Stimulated activated CD4-positive, alpha-beta T cell treated with anti-CD3 and anti-CD28 coated beads, Interleukin-15, amount 100 ng/mL, for 48 hours (primary cell): ENCODE measurements at regions not wholly inside any gene's neighbourhood (a gene's known extent, or its start where the extent isn't known, plus 50 kb on each side); places are given as distances from the start of the nearest gene placed in this dataset.

ENCODE experiments used
- DNase-seq, 2 donors: peaks; one replicate each; pipeline ENCODE4 v3.0.0-alpha.2; 2020; ENCODE audit warnings: low read depth in 2 of 2

DNA sequence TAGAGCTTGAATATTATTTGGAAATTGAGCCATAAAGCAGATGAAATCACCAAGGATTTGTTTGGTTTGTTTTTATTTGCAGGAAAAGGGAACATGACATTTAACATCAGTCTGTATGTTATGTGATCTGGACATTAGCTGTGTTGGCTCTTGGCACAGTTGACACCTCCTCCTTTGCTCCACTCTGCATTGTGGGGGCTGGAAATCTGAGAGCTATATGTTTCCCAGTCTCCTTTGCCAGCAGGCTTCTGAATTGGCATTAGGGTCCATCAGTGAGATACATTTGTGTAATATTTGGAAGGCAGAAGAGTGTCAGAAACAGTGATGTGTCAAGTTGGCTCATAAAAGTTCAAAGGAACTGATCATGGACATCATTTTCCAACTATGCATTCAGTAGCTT is 322.1 kb upstream of the ATP2B1 start:
- DNase-seq, result no peak

GRCh38 chr12:90029317-90029716 is 320.7 kb upstream of the ATP2B1 start:
- DNase-seq, result no peak

DNA sequence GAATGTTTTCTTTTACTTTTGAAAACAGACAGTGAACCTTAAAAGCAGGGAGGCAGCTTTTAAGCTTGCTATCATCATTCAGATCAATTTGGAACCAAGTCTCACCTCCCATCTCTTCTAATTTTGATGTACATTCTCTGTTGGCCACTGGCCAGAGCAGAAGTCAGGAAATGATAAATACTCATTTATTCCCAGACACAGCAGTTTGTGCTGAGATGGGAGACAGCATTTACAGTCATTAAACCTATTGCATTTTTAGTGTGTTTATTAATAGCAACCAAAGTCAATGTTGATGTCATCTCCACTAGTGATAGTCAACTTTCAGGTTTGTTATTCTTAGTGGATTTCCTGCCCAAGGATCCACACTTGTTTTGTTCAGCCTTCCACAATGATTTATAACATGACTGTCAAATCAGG is 320.0 kb upstream of the ATP2B1 start:
- no peak for DNase-seq

GRCh38 chr12:90027889-90028634 is 319.4 kb upstream of the ATP2B1 start:
- DNase-seq, result no peak

DNA sequence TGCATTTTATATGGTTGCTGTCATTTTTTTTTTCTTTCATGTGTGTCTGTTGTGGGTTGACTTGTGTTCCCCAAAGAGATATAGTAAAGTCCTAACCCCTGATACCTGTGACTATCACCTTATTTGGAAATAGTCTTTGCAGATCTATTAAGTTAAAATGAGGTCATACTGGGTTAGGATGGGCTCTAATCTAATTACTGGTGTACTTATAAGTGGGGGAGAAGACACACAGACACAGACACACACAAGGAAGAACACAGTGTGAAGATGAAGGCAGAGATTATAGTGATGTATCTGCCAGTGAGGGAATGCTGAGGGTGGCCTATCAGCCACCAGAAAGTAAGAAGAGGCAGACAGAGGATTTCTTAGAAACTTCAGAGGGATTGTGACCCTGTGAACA is 318.4 kb upstream of the ATP2B1 start:
- no peak for DNase-seq

DNA sequence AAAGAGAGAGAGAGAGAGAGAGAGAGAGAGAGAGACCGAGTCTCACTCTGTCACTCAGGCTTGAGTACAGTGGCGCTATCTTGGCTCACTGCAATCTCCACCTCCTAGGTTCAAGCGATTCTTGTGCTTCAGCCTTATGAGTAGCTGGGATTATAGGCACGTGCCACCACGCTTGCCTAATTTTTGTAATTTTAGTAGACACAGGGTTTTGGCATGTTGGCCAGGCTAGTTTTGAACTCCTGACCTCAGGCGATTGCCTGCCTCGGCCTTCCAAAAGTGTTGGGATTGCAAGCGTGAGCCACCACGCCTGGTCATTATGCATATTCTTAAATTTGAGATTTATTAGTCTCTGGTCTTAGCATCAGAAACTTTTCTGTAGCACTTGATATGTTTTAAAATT is 317.9 kb upstream of the ATP2B1 start:
- DNase-seq, result no peak

- DNase-seq, result no peak
Measured at GRCh38 chr12:90024262-90024661, 315.6 kb upstream of the ATP2B1 start.

- DNase-seq, result no peak
Measured at GRCh38 chr12:90023207-90023900, 314.7 kb upstream of the ATP2B1 start.

DNA sequence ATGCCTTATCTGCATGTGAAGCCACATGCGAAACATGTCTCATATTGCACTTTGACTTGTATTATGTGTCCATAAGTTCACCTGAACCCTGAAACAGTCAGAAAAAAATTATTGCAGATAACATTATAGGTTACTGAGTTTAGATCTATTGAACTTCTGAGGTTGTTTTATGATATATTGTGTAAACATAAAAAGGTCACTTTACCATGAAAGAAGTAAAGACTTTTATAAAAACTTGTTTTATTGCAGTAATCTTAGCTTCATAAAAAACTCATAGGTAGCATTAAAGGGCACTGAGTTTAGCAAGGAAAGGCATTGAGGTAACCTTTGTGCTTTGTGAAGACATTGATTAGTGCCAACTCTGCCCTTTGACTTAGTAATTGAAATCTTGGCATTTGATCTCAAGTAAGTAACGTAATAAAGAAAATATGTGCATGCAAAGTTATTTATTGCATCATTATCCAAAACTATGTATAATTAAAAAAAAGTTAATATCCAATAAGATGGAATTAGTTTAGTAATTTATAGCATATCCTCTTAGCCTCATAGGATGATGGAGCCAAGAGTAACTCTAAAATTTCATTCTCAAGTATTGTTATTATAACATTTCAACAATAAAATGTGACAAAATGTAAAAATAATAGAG is 313.3 kb upstream of the ATP2B1 start:
- no peak for DNase-seq

DNA sequence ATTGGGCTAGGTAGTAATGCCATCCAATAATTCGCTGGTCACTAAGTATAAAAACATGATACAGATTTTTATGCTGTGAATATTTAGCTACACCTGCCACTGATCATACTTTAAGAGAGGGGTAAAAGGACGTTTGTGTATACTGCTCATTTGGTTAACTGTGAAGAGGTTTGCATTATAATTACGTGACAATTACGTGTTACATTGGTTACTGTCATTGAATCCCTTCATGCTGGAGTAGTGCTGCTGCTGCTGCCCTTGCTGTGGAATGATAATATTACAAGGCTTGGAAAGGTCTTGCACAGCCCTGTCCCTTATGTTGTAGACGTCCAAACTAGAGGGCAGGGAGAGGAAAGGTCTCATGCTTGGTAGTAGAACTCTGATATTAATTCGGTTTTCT is 312.2 kb upstream of the ATP2B1 start:
- no peak for DNase-seq

GRCh38 chr12:90020436-90020835 is 311.8 kb upstream of the ATP2B1 start:
- no peak for DNase-seq

DNA sequence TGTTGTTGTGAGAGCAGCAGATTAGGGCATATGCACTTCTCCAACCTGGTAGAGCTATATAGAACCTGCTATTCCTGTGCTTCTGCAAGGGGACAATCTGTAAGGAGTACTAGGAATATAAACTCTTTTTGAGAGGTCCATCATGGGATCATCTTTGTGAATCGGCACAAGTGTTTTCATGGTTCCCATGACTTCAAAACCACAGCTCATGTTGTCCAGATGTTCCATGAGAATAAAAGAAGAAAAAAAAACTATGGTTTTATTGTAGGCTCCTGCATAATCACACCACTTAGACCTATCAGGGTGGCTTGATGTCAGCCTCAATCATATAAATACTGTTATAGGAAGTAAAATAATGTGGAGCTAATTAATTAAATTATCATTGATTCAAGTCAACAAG is 311.4 kb upstream of the ATP2B1 start:
- no peak for DNase-seq

DNA sequence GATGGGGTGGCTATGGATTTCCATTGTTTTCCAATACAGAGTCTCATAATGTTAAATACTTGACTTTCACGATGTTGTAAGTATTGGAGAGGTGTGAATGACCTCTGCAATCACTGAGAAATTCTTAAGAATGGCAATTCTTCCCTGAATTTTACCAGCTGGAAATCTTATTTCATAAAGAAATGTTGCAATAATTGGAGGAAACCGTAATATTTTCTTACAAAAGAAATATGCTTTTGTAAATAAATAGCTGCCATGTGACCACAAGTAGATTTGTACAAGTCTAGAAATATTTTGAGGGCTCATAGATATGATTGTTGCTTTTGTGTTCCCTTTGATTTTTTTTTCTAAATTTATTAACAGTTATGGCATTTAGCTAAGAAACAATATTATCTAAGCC is 308.7 kb upstream of the ATP2B1 start:
- DNase-seq, result no peak

DNA sequence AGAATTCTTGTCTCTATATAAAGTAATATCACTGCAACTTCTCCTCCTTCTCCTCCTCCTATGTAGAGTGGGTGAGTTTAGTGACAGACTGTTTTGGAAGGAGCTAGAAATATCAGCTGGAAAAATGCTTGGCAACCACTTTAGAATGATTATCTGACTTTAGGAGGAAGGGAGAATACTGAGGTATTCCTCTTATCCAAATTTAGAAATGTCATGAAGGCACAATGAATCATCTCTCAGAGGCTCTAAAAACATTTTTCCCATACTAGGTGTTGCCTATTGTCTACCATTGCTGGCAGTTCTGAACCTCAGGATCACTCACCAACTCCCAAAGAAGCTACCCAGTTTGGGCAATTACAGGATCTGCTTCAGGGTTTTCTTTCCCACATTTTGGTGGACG is 306.6 kb upstream of the ATP2B1 start:
- DNase-seq, result no peak

GRCh38 chr12:90013409-90013808 is 304.8 kb upstream of the ATP2B1 start:
- DNase-seq, result no peak

GRCh38 chr12:90010089-90010488 is 301.5 kb upstream of the ATP2B1 start:
- no peak for DNase-seq

DNA sequence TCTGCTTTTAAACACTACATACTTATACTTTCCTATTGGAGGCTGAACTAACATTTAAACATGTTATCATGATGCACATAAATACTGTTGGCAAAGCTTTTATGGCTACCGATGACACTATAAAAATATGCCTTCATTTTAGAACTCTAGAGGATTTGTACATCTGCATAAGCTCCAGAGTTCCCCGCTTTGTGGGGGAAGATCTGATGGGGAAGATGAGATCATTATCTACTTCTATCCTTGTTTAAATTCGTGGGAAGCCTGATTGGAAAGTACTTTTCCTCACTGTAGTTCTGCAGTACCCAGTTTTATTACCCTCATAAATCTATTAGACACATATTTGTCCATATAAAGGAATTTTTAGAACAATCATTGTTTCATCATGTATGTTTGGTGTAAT is 299.6 kb upstream of the ATP2B1 start:
- DNase-seq, result no peak

GRCh38 chr12:90004319-90005074 is 295.9 kb upstream of the ATP2B1 start:
- no peak for DNase-seq

- no peak for DNase-seq
Measured at GRCh38 chr12:90003688-90004087, 295.1 kb upstream of the ATP2B1 start.

- no peak for DNase-seq
Measured at GRCh38 chr12:90000721-90001120, 292.1 kb upstream of the ATP2B1 start.

DNA sequence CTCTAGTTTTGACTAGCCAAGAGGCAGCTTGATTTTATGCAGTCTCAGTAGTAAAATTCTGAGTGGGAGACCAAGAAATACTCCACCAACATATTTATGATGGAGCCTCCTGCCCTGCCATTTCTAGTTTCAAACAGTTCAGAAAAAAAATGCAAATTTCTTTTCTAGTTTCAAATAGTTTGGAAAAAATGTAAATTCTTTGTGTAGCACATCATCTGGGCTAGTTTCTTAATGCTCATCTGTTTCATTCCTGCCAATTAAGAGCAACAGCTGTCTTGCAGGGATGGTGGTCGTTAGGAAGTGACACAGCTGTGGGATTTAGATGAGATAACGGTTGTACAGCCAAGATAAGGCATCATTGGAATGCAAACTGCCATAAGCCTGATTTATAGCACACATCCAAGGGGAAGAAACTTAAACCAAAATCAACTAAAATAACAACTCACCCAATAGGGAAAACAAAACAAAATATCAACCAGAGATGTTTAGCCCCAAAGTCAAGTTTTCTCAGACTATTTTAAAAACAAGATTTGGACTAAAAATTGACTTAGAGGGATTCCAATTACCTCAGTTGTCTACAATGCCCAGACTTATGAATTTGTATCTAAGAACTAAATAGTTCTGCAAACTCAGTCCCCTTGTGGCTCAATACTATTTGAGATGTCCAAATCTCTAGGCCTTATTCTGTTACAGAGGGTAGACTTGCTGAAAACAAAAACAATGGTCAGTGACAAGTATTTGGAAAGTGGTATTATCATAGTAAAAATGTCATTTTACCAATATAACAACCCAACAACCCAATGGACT is 291.3 kb upstream of the ATP2B1 start:
- DNase-seq, result no peak

DNA sequence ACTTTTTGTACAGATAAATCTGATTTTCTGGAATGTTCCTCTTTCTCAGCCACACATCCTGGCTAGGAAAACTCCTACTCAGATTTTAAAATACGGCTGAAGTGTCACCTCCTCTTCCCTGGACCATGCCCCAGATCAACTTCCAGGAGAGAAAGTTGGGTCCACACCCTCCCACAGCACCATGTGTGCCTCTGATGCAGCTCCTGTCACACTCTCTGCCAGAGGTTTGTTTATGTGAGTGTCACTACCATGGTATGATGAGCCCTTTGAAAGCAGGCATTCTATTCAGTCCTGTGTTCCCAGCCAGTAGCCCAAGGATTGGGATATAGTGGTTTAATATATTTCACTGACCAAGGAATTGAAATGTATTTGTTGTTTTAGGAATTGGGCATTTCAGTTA is 287.2 kb upstream of the ATP2B1 start:
- DNase-seq, result no peak
